ENCODE measurements at regions not wholly inside any gene's neighbourhood (a gene's known extent, or its start where the extent isn't known, plus 50 kb on each side); places are given as distances from the start of the nearest gene placed in this dataset.

GRCh38 chr5:56567278-56567677, 248.1 kb upstream of the MAP3K1 start:
- H3K27ac Mint-ChIP-seq, result no peak overlapping the region
- H2AFZ ChIP-seq (ENCODE audit: low read length), result no peak overlapping the region

More at GRCh38 chr5:56567278-56567677, 248.1 kb upstream of the MAP3K1 start:
- Histone ChIP-seq H3K56ac (ENCODE audit: insufficient read length, low read depth, low read length) (no peak overlapping the region), H3K18ac (ENCODE audit: insufficient read length, low read depth, low read length) (no peak overlapping the region), H3K23ac (ENCODE audit: insufficient read length, low read depth, low read length) (no peak overlapping the region), H3K14ac (ENCODE audit: insufficient read depth, low read length) (no peak overlapping the region), H2BK20ac (ENCODE audit: low read depth, low read length, poor library complexity, severe bottlenecking) (no peak overlapping the region), H4K8ac (replicated peaks; ENCODE audit: insufficient read length, low read depth, low read length) (no peak overlapping the region), H3K27ac (ENCODE audit: insufficient read length, low read depth, low read length) (no peak overlapping the region), H4K5ac (ENCODE audit: insufficient read length, low read depth, low read length) (no peak overlapping the region), H3T11ph (ENCODE audit: low read length) (no peak overlapping the region), H3K4me1 (ENCODE audit: insufficient read depth, low read length) (no peaks in the 10 kb centered on the region; the same call in 1 of the 2 replicates), H3K9ac (ENCODE audit: extremely low read depth, insufficient read length, low read length) (no peak overlapping the region), H2BK12ac (ENCODE audit: insufficient read length, low read depth, low read length) (no peak overlapping the region), H3K23me2 (ENCODE audit: insufficient read length, low read depth, low read length, poor library complexity, severe bottlenecking) (no peaks in the 10 kb centered on the region), H3K79me2 (ENCODE audit: insufficient read depth, low read length) (no peaks in the 10 kb centered on the region), H4K20me1 (ENCODE audit: control insufficient read depth, insufficient read depth, insufficient read length) (no peaks in the 10 kb centered on the region), H3K9me3 (ENCODE audit: control insufficient read depth, low read depth, low read length) (no peaks in the 10 kb centered on the region), H4K91ac (ENCODE audit: insufficient read length, low read depth, low read length) (no peak overlapping the region), H2BK5ac (ENCODE audit: insufficient read length, low read length) (no peak overlapping the region), H3K4ac (ENCODE audit: low read depth, low read length) (no peak overlapping the region), H2BK15ac (ENCODE audit: low read depth, low read length) (no peak overlapping the region), H2BK120ac (ENCODE audit: low read depth, low read length, poor library complexity, severe bottlenecking) (no peak overlapping the region), H2AK5ac (ENCODE audit: insufficient read length, low read length) (no peak overlapping the region), H3K79me1 (ENCODE audit: insufficient read depth, low read depth, low read length, poor library complexity, severe bottlenecking) (no peaks in the 10 kb centered on the region), H3K4me2 (ENCODE audit: insufficient read depth, insufficient read length, low read length) (no peak overlapping the region), H3K27me3 (ENCODE audit: insufficient read depth, low read length) (no peaks in the 10 kb centered on the region)
- WGBS (ENCODE audit: extremely low coverage, insufficient read length, low lambda C conversion rate), result no CpG with 5 or more reads among the region's 4 CpGs
- no peak for DNase-seq
- Mint-ChIP-seq H3K9me3 (peaks cover under 1 to 3% of the 10 kb centered on the region in 2 experiments; a peak in 2 of 5 replicates), H3K27me3 (ENCODE audit: low read depth) (no peaks in the 10 kb centered on the region), H3K4me1 (peaks cover 17 to 23% of the 10 kb centered on the region in 2 experiments), H3K4me3 (no peak overlapping the region), H3K36me3 (ENCODE audit: insufficient read depth in 1 of 3, low read depth in 3 of 3) (no peaks in the 10 kb centered on the region; a peak in 1 of 7 replicates)
- TF ChIP-seq CTCF (conservative IDR thresholded peaks at IDR 0.05), result no peak

Data from H9 (cell line).